Astrocyte of the spinal cord (primary cell): ENCODE measurements at regions not wholly inside any gene's neighbourhood (a gene's known extent, or its start where the extent isn't known, plus 50 kb on each side); places are given as distances from the start of the nearest gene placed in this dataset.

ENCODE experiments used
- DNase-seq: peaks from one replicate; pipeline ENCODE4 v3.0.0; 2011; ENCODE audit warnings: low read depth, low spot score
- H3K4me3 ChIP-seq: 2 replicates; pipeline ENCODE4 v1.5.1; 2011; ENCODE audit warnings: low read depth, mild to moderate bottlenecking, low read length, moderate library complexity
- CTCF ChIP-seq: IDR thresholded peaks from 2 replicates; pipeline ENCODE4 v1.5.1; 2012; ENCODE audit warnings: low read depth, mild to moderate bottlenecking, low read length, inconsistent platforms
- in situ Hi-C: cut with HindIII; loops from 2 replicates; pipeline ENCODE4 v1.10.0; 2017; ENCODE audit warnings: low sequenced_read_pairs

- TF ChIP-seq CTCF, result no peak
- in situ Hi-C loops, result no loop called here
- DNase-seq, result no peak
- no peak overlapping the region for H3K4me3 ChIP-seq
Measured at GRCh38 chr13:31515427-31515826, 223.9 kb upstream of the RXFP2 start.

- in situ Hi-C loops, result no loop called here
- TF ChIP-seq CTCF, result no peak
- no peak overlapping the region for H3K4me3 ChIP-seq
- DNase-seq, result no peak
Measured at GRCh38 chr13:31517599-31517998, 221.7 kb upstream of the RXFP2 start.

- TF ChIP-seq CTCF, result no peak
- H3K4me3 ChIP-seq, result no peak overlapping the region
- in situ Hi-C loops, result no loop called here
- no peak for DNase-seq
Measured at GRCh38 chr13:31518645-31519044, 220.7 kb upstream of the RXFP2 start.

- TF ChIP-seq CTCF, result no peak
- H3K4me3 ChIP-seq, result no peak overlapping the region
- no peak for DNase-seq
- in situ Hi-C loops, result no loop called here
Measured at GRCh38 chr13:31521435-31521834, 217.9 kb upstream of the RXFP2 start.

- no peak overlapping the region for H3K4me3 ChIP-seq
- TF ChIP-seq CTCF, result no peak
- no peak for DNase-seq
- in situ Hi-C loops, result no loop called here
Measured at GRCh38 chr13:31522396-31522795, 216.9 kb upstream of the RXFP2 start.

GRCh38 chr13:31528176-31528575 is 211.2 kb upstream of the RXFP2 start:
- DNase-seq, result no peak
- no peak for TF ChIP-seq CTCF
- no peak overlapping the region for H3K4me3 ChIP-seq
- in situ Hi-C loops, result no loop called here

- in situ Hi-C loops, result no loop called here
- TF ChIP-seq CTCF, result no peak
- no peak for DNase-seq
- H3K4me3 ChIP-seq, result no peak overlapping the region
Measured at GRCh38 chr13:31528758-31529157, 210.6 kb upstream of the RXFP2 start.
